ENCODE measurements at regions not wholly inside any gene's neighbourhood (a gene's known extent, or its start where the extent isn't known, plus 50 kb on each side); places are given as distances from the start of the nearest gene placed in this dataset.
"Not testable (repeated sequence)": the region's sequence is repeated elsewhere in the genome, so short reads cannot be mapped to it uniquely, and the experiment has no call there.

DNA sequence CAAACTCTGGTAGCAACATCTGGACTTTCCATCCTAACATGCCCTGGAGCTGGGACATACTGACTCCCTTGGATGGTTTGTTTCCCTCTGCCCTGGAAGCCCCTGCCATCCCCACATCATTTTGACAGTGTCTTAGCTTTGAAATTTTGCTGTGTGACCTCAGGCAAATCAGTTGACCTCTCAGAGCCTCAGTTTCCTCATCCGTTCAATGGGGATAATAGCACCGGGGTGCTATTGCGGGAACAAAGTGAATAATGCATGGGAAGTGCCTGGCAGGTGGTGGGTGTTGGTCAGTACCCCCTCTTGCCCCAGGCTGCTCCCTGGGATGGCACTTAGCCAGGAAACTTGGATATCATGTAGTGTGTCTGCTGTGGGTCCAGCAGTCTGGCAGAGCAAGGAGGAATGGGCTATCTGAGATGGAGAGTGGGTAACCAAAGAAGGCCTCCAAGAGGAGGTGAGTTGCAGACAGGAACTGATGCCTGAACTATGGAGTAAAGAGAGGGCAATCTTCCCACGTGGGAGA is 88.6 kb downstream of the MRPL14 start:
- no peak for DNase-seq (ENCODE audit: extremely low read depth, low read depth)

DNA sequence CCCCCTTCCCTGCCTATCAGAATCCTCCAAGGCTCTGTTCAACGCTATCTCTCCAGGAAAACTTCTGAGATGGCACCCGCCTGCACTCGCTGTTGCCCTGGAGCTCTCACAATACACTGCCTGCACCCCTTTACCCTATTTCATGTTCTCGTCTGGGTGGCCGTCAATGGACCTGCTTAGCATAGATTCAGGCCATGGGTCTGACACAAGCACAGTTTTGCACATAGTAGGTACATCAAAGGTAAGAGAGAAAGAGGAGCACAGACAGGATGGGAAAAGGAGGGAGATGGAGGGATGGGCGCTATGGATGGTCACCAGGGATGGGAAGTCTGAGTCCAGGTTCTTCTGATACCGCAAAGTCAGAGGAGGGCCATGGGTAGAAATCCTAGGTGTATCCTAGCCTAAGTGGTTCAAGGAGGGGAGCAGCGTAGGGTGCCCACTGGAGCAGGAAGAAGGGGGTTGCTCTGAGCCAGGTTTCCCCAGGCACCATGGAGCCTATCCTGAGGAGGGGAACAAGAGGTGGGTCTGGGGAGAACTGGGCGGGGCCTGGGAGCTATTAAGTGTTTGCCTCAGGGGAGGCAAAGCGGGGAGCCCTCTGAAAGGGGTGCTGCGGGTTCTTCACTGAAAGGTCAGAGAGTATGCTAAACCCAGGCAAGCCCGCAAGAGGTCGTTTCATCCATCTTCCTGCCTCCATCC is 89.3 kb downstream of the MRPL14 start:
- no peak for DNase-seq (ENCODE audit: extremely low read depth, low read depth)

DNA sequence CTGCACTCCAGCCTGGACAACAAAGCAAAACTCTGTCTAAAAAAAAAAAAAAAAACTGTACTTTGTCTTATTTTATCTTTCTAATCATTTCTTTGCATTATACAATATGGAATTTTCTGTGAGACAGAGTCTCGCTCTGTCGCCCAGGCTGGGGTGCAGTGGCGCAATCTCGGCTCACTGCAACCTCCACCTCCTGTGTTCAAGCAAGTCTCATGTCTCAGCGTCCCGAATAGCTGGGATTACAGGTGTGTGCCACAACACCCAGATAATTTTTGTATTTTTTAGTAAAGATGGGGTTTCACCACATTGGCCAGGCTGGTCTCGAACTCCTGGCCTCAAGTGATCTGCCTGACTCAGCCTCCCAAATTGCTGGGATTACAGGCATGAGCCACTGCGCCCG is 90.0 kb downstream of the MRPL14 start:
- not testable (repeated sequence) for DNase-seq (ENCODE audit: extremely low read depth, low read depth)

DNA sequence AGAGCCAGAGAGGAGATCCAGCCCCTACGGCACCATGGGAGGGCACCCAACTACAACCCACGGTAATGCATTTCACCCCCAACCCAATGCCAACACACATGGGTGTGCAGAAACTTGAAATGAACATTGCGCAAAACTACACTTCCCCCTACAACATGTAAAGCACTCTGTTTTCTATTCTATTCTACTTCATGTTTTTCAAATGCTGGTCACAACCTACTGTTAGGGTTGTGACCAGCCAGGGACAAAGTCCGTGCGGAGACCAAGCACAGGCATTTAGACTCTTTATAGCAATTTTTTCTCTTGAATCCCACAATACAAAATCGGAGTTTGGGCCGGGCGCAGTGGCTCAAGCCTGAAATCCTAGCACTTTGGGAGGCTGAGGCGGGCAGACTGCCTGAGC is 90.6 kb downstream of the MRPL14 start:
- DNase-seq (ENCODE audit: extremely low read depth, low read depth), result no peak

DNA sequence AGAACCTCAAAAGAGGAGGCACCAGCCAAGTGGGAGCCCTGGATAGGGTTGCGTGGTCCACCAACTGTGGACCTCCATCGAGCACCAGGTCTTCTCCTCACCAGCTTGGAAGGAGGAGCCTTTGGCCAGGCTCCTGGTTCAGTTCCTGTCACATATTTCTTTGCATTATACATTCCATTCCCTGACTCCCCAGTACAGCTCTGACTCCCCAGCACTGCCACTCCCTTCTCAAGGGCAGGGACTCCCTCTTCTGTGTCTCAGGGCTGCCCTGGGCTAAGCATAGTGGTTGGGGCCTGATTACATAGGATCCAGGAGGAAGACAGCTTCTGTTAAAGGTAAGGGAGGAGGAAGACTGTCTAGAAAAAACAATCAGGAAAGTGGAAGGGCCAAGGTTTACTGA is 91.1 kb downstream of the MRPL14 start:
- no peak for DNase-seq (ENCODE audit: extremely low read depth, low read depth)

DNA sequence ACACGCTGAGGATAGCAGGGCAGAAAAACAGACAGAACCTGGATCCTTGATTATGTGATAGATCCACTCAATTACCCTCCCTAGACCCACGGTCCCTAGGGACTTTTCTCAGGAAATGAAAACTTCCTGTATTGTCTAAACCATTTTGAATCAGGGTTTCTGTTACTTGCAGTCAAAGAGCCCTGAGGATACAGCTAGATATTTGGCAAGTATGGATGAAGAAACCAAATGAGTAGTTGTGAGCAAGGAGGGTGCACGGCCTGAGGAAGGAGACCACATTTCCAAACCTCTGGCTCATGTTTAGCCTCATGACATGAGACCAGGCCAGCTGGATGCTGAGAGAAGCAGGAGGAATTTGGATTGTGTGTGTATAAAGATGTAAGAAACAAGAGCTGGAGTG is 91.6 kb downstream of the MRPL14 start:
- no peak for DNase-seq (ENCODE audit: extremely low read depth, low read depth)

DNA sequence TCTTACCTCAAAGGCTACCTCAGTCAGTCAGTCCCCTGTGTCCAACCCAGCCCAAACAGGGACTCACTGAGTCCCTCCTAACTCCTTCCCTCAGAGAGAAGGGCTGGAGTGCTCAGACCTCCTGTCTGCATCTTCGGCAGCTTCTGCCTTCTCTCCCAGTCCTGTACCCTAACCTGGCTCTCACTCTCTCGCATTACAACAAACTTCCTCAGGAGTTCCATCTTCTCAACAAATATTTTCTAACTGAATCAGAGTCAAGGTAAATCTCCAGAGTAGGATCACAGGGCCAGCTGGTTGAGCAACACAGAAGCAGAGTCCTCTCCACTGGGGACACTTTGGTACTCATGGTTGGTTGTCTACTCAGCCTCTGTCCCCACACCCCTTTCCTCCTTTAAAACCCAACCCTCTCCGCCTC is 92.3 kb downstream of the MRPL14 start:
- DNase-seq (ENCODE audit: extremely low read depth, low read depth), result no peak

- DNase-seq (ENCODE audit: extremely low read depth, low read depth), result no peak
Measured at GRCh38 chr6:44034391-44034861, 92.8 kb downstream of the MRPL14 start.

DNA sequence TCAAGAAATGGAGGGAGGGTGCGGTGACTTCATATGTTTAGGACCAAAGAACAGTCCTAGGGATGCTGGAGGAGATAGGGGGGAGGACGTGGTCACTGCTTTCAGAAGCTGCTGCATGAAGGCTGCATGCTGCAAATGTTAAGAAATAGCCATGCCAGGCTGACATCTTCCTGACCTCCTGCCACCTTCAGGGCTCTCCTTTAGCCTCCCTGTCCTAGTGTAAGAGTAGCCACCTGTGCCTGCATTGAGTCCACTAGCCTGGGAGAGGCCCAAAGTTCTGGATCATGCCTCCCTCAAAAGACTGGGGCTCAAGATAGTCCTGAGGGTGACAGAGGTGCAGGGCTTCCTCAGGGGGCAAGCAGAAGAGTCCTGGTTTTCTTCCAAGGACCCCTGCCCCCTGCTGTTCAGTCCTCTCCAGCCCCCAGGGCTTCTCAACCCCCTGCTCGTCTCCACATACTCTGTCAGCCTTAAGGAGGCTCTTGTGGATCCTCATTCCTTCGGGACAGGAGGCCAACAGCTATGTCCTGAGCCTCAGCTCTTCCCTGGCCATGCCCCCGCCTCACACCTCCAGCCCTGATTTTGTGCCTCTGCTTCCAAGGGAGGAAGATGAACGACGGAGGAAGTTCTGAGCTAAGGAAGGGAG is 96.3 kb downstream of the MRPL14 start:
- DNase-seq (ENCODE audit: extremely low read depth, low read depth), result no peak

DNA sequence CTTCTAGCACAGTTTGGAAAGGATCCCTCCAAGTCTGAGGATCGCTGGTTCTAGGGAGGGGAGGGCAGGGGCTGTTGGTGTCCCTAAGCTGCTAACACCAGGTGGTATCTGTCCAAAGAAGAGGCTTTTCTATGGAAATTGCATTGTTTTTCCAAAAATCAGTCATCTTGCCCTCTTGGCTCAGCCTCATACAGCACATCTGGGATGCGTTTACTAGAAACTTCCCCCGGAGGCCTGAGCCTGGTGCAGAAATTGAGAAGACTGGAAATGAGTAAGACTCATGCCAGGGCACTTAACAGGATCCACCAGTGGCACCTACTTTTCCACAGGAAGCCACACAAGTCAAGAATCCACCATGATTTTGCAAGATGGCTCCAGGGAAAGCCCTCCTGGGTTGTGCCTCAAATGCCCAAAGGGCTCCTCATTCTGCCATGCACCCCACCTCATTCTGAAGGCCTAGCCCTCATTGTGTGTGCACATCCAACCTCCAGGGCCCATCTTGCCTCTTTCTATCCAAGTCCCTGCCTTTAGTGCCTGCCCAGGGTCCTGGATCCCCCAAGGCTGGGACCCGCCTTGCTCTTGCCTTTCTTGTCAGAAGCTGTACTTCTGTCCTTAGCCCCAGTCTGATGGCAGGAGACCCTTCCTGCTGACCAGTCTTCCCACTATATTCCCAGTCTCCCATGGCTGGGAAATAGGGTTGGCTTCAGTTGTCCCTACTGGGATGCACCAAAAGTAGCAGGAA is 97.6 kb downstream of the MRPL14 start:
- no peak for DNase-seq (ENCODE audit: extremely low read depth, low read depth)

DNA sequence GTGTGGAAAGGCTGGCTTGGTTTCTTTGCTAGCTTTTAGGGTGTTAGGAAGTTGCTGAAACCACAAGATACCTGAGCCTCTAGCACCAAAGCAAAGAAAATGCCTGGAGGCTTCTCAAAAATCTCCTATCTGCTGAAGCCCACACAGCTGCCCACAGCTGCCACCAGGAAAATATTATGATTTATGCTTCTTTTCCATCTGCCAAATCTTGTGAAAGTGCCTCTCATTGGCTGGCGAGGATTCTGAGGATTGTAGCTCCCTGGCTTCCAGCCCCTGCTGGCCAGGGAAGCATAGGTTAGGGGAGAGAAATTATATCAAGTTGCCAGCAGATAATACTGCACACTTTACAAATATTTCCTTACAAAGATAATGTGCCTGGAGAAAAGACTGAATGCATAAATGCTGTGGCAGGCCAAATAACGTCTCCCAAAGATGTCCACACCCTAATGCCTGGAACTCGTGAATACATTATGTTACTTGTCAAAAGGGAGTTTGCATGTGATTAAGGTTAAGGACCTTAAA is 98.4 kb downstream of the MRPL14 start:
- DNase-seq (ENCODE audit: extremely low read depth, low read depth), result no peak

- DNase-seq (ENCODE audit: extremely low read depth, low read depth), result no peak
Measured at GRCh38 chr6:44025226-44025625, 102.0 kb downstream of the MRPL14 start.

- no peak for DNase-seq (ENCODE audit: extremely low read depth, low read depth)
Measured at GRCh38 chr6:44024574-44025219, 102.6 kb downstream of the MRPL14 start.

DNA sequence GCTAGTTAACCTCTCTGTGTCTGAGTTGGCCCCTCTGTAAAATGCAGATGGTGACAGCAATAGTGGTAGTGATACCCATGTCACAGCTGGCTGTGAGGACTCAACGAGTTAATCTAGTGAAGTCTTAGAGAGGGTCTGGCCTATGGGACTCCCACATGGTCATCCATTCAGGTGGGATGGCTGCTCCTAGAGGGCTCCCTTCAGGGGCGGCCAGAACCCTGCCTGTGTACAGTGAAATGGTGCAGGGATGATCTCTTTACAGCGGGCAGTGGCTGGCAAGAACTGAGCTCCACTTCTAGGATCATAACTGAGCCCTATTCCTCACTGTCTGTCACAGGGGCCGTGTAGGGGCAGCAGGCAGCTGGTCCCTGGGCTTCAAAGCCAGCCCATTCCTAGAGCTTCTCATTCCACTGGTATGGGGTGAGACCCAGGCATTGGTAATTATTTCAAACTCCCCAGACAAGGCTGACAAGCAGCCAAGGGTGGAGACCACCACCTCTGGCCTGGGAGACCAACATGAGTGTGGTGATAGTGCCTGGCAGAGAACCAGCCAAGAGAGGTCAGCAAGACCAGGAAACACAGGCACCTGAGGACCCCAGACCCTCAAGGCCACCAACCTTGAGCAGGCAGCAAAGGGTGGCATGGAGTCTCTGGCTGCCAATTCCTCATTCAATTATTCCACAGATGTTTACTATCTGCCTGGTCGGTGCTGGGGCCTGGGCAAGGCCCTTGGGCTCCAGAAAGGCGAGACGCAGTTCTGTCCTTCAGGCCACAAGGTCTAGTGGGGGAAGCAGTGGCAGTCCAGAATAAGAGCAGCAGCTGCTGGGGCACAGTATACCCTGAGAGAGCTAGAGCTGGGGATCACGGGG is 103.4 kb downstream of the MRPL14 start:
- DNase-seq (ENCODE audit: extremely low read depth, low read depth), result no peak

- DNase-seq (ENCODE audit: extremely low read depth, low read depth), result no peak
Measured at GRCh38 chr6:44022671-44023352, 104.4 kb downstream of the MRPL14 start.

DNA sequence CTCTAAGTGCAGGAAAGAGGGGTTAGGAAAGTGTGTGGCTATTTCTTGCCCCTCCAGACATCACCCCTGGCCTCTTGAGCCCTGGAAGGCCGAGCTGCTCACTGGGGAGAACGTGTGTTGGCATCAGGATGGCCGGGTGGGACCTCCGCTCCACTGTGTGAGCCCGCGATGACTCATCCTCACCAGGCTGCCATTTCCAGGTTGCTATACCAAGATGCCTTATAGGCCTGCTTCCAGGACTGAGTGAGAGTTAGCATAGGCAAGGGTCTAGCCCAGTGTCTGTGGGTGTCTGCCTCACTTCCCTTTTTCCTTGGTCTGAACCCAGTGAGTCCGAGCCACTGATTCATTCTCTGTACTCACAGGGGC is 105.0 kb downstream of the MRPL14 start:
- DNase-seq (ENCODE audit: extremely low read depth, low read depth), result no peak

DNA sequence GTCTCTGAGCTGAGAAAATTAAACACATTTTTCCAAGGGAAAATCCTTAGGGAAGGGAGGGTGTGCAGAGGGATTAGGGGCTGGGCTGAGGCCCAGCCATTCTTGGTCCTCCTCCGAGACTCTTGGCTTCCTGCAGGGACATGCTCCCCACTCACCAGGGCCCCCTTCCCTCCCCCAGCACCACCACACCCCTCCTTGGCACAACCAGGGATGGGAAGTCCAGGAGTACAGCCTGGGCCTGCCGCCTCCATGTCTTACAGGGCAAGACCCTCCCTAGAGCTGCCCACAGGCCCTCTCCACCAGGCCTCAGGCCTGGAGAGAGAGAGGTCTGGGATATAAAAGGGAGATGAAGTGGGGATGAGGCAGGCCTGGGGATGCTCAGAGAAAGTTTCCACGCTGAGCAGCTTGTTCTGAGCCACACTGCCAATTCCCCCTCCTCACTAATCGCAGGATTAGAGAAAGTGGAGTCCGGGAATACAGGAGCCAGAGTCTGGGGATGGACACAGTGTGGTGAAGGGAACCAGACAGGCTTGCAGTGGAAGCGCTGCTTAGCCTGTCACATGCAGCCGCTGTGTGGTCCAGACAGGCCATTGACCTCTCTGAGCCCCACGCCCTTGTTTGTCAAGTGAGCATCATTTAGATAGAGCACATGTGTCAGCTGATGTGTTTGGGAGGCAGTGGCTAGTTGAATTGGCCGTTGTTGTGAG is 105.5 kb downstream of the MRPL14 start:
- no peak for DNase-seq (ENCODE audit: extremely low read depth, low read depth)

DNA sequence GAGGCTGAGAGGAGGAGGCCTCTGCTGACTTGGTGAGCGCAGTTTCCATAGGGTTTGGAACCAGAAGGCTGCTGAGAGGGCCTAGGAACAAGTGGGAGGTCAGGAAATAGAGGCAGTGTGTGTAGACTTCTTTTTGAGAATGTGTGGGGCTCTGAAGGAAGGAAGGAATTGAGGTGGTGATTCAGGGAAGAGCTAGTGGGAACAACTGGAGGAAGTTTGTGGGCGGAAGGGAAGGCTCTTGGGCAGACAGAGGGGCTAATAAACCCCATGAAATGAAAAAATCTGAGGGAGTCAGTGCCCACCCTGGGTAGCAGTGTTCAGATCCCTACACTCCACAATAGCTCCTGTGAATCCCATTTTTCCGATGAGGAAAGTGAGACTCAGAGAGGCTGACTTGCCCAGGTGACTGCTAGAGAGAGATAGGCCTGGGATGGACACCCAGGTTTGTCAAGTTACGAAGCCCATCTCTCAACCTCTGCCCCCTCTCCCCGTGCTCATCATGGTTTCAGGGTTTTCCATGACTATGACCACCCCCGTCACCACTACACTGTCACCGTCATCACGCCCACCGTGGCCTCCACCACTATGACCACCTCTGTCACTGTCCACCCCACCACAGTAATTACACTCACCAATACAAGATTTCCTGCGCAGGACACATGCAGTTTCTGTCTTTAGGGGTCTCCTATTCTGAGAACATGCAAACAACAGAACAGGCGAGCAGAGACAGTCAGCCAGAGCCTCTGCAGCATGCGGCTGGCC is 106.4 kb downstream of the MRPL14 start:
- no peak for DNase-seq (ENCODE audit: extremely low read depth, low read depth)

Measured in NCI-H460 (cell line).